CD4-positive, alpha-beta T cell treated with Interleukin-15 for 4 hours (primary cell): ENCODE measurements at regions not wholly inside any gene's neighbourhood (a gene's known extent, or its start where the extent isn't known, plus 50 kb on each side); places are given as distances from the start of the nearest gene placed in this dataset.

ENCODE experiments used
- DNase-seq: peaks from one replicate; pipeline ENCODE4 v3.0.0-alpha.2; 2020; ENCODE audit warnings: low spot score

- no peak for DNase-seq
Observed at GRCh38 chr9:75414371-75415160, 326.3 kb downstream of the OSTF1 start.

- no peak for DNase-seq
Observed at GRCh38 chr9:75417471-75417870, 329.2 kb downstream of the OSTF1 start.

- no peak for DNase-seq
Observed at GRCh38 chr9:75418518-75418917, 330.2 kb downstream of the OSTF1 start.

GRCh38 chr9:75422944-75423522, 334.7 kb downstream of the OSTF1 start:
- no peak for DNase-seq

GRCh38 chr9:75429531-75430475, 341.5 kb downstream of the OSTF1 start:
- DNase-seq = no peak

GRCh38 chr9:75431375-75431774, 343.1 kb downstream of the OSTF1 start:
- DNase-seq = no peak

GRCh38 chr9:75432386-75432785, 344.1 kb downstream of the OSTF1 start:
- DNase-seq = no peak

GRCh38 chr9:75432888-75433287, 344.6 kb downstream of the OSTF1 start:
- no peak for DNase-seq

- no peak for DNase-seq
Observed at GRCh38 chr9:75438716-75439115, 350.4 kb downstream of the OSTF1 start.

GRCh38 chr9:75440914-75441313, 352.6 kb downstream of the OSTF1 start:
- DNase-seq = no peak

- no peak for DNase-seq
Observed at GRCh38 chr9:75445144-75445543, 356.8 kb downstream of the OSTF1 start.

GRCh38 chr9:75447281-75447680, 359.0 kb downstream of the OSTF1 start:
- no peak for DNase-seq

- DNase-seq = no peak
Observed at GRCh38 chr9:75448281-75448680, 360.0 kb downstream of the OSTF1 start.

GRCh38 chr9:75448955-75449354, 360.6 kb downstream of the OSTF1 start:
- DNase-seq = no peak

- DNase-seq = no peak
Observed at GRCh38 chr9:75451045-75451444, 362.7 kb downstream of the OSTF1 start.

GRCh38 chr9:75451505-75451904, 363.2 kb downstream of the OSTF1 start:
- DNase-seq = no peak

- DNase-seq = no peak
Observed at GRCh38 chr9:75452512-75452911, 364.2 kb downstream of the OSTF1 start.

- no peak for DNase-seq
Observed at GRCh38 chr9:75454043-75454442, 365.7 kb downstream of the OSTF1 start.

GRCh38 chr9:75454891-75455290, 366.6 kb downstream of the OSTF1 start:
- DNase-seq = no peak

- no peak for DNase-seq
Observed at GRCh38 chr9:75455444-75455921, 367.2 kb downstream of the OSTF1 start.

GRCh38 chr9:75456698-75457097, 368.4 kb downstream of the OSTF1 start:
- no peak for DNase-seq

- no peak for DNase-seq
Observed at GRCh38 chr9:75457474-75458011, 369.2 kb downstream of the OSTF1 start.
